GM10248 (cell line): ENCODE measurements at regions not wholly inside any gene's neighbourhood (a gene's known extent, or its start where the extent isn't known, plus 50 kb on each side); places are given as distances from the start of the nearest gene placed in this dataset.

Experiments used
- CTCF ChIA-PET: fragments of 300-600 bp; sonication (Branson Sonifier 250); formaldehyde crosslinking; extraction: SDS; loops from one replicate; lab custom pipeline; 2021; ENCODE audit warnings: antibody characterized with exemption; lab: Yijun Ruan, JAX
- POLR2A ChIA-PET: fragments of 350-650 bp; sonication (Branson Sonifier 250); formaldehyde crosslinking; extraction: SDS; loops from one replicate; lab custom pipeline; 2020; ENCODE audit warnings: antibody characterized with exemption; lab: Yijun Ruan, JAX
- DNase-seq: peaks from one replicate; pipeline ENCODE4 v3.0.0; 2012; ENCODE audit errors: extremely low spot score
- CTCF ChIP-seq: IDR thresholded peaks from 2 replicates; pipeline ENCODE4 v1.5.1; 2012; ENCODE audit warnings: mild to moderate bottlenecking, low read depth; ENCODE audit errors: extremely low read depth, missing control alignments, control extremely low read depth

DNA sequence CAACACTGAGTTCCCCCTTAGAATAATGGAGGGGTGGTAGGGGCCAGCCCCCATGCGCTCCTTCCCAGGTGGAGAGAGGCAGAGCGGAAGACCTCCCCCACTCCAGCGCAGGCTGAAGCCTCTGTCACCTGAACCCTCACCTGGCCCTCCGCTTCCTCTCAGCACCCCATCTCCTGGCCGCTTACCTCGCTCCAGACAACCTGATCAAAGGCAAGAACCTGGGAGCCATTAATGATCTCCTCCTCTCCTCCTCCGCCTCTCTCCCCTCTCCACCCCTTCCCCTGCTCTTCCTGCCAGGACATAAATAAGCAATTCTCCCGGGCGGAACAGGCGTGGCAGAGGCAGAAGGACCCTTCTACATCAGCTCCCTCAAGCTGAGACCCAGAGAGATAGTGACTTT, 110.2 kb upstream of the LHX1 start:
- POLR2A ChIA-PET = no interaction called here
- no peak for DNase-seq
- CTCF ChIA-PET = no interaction called here
- no peak for TF ChIP-seq CTCF

DNA sequence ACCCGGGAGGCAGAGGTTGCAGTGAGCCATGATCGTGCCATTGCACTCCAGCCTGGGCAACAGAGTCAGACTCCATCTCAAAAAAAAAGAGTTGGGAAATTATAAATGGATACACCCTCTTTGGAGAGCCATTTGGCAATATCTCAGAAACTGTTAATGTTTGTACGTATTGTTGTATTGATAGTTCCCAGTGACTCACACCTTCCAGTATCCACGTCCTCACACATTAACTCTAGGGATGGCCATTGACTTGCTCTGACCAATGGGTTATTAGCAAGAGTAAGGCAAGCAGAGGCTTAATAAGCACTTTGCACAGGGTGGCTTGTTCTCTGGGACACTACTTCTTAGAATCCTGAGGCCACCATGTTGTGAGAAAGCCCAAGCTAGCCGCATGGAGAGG, 107.6 kb upstream of the LHX1 start:
- no peak for DNase-seq
- TF ChIP-seq CTCF = no peak
- POLR2A ChIA-PET = no interaction called here
- CTCF ChIA-PET = no interaction called here

- no peak for DNase-seq
- POLR2A ChIA-PET = no interaction called here
Measured at GRCh38 chr17:36833279-36833678, 104.0 kb upstream of the LHX1 start.

DNA sequence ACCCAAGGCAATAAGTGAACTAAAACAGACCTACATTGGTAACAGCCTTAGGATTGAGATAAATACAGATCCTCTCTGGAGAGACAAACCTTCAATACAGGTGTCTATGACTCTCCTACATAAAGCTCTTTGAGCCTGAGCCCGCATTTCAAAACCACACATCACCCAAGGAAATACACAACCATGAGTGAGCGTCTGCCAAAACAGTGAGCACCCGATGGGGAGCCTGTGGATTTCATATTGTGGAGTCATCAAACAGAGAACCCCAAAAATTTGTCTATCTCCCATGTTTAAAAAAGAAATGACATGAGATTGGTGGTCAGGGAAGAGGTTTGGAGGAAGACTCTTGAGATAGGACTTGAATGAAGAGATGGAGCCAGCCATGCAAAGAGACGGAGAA, 102.2 kb upstream of the LHX1 start:
- no peak for DNase-seq
- TF ChIP-seq CTCF = no peak
- ChIA-PET CTCF (no interaction called here), POLR2A (no interaction called here)

More at GRCh38 chr17:36833279-36833678, 104.0 kb upstream of the LHX1 start:
- no peak for TF ChIP-seq CTCF
- CTCF ChIA-PET = no interaction called here

DNA sequence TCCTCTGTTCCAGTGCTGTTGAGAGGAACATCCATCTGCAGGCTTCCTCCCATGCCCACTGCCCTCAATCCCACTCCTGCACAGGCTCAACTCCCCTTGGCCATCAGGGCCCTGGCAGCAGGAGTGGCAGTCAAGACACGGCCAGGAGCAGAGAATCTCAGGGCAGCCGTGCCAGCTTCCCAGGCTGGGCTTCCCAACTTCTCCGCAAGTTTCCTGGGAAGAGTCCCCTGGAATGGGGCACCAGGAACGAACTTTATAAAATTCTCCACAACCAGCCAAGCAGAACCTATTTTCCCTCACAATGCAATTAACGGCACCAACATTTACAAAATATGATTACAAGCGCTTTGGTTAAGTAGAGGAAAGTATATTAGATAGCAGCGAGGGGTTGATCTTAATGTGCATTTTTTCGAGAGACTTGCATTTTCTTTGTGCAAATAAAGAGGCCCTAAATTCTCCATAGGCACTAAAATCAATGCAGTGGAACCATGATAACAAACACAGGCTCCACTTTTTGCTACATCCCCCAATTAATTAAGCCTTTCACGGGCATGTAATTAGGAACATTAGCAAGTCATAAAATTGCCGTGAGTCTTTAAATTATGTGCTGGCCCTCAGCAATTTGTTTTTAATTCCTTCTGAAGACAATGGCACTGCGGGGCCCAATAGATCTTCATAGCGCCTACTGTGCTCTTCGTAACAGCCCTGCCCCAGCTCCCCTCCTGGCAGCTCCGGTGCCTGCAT, 99.9 kb upstream of the LHX1 start:
- CTCF ChIA-PET = interaction anchor here (0.8 kb wide), 1 partner anchor 8 kb away, joined by 3 read pairs; no protein-coding TSS in a partner anchor
- POLR2A ChIA-PET = interaction anchor here (0.6 kb wide), 1 partner anchor 1435 kb away, joined by 4 read pairs; no protein-coding TSS in a partner anchor
- no peak for DNase-seq
- TF ChIP-seq CTCF = no peak

DNA sequence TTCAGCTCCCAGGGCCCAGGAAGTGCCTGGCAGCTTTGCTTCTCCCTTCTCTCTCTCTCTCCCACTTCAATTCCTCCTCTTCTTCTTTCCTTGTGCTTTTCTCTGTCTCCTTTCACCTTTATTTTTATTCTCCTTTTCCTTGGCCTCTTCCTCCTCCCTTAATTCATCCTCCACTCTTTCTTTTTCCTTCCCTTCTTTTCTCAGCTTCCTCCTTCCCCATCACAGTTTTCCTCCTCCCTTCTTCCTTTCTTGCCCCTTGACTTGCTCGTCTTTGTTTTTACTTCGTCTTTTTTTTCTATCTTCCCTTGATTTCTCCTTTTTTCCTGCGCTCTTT, 99.4 kb upstream of the LHX1 start:
- no peak for DNase-seq
- no peak for TF ChIP-seq CTCF
- POLR2A ChIA-PET = no interaction called here
- CTCF ChIA-PET = no interaction called here
